PC-9 (cell line): ENCODE measurements at regions not wholly inside any gene's neighbourhood (a gene's known extent, or its start where the extent isn't known, plus 50 kb on each side); places are given as distances from the start of the nearest gene placed in this dataset.

Experiments
- CTCF ChIP-seq: fragments of 200-600 bp; sonication (generic); conservative IDR thresholded peaks from 2 replicates; pipeline ENCODE4 v1.6.1; 2017; ENCODE audit warnings: mixed run types, antibody characterized with exemption, mild to moderate bottlenecking, moderate library complexity
- EZH2 ChIP-seq: fragments of 200-600 bp; sonication (generic); IDR thresholded peaks from 2 replicates; pipeline ENCODE4 v1.8.0; 2017; ENCODE audit warnings: antibody characterized with exemption, low read depth

GRCh38 chr9:82488313-82489200 is 500.0 kb downstream of the SPATA31D1 start:
- TF ChIP-seq CTCF (no peak), EZH2 (no peak)
